NCI-H82 treated with DMSO at 0.1 percent for 48 hours (cell line): ENCODE measurements at regions not wholly inside any gene's neighbourhood (a gene's known extent, or its start where the extent isn't known, plus 50 kb on each side); places are given as distances from the start of the nearest gene placed in this dataset.

Experiments
- DNase-seq: peaks from one replicate; lab custom pipeline; 2025; ENCODE audit not compliant: unreplicated experiment; lab: John Stamatoyannopoulos, UW

DNA sequence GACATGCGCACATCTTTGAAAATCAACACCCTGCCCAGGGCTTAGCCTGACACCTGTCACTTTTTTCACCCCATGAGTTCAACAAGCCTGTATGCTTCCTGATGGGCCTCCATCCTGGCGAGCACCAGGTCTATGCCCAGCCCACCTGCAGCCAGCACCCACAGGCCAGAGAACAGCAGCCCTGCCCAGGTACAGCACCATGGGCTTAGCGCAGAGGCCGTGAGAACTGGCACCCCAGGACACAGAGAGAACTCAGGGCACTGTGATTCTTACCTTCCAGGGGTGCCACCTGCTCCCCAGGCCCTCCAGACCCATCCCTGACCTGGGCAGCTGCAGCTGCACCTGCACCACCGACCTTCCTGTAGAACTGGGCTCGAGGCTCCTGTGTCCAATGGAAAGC, 536.6 kb downstream of the TCERG1L start:
- DNase-seq = no peak

DNA sequence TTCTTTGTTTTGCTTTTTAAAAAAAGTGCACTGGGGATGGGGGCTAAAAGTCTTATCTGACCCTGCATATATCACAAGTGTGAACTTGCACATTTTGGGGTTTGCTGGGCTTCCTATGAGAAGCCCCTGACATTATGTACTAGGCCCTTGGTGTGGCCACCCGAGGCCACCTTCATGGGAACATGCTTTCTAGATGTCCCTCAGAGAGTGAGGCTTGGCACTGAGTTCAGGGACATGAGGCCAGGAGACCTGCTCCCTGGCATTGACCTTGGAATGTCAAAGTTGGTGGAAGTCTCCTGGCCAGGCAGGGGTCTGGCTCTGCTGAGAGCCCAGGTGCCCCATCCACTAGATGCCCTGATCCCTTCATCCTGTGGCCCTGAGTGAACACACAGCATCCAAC, 536.2 kb downstream of the TCERG1L start:
- DNase-seq = no peak

DNA sequence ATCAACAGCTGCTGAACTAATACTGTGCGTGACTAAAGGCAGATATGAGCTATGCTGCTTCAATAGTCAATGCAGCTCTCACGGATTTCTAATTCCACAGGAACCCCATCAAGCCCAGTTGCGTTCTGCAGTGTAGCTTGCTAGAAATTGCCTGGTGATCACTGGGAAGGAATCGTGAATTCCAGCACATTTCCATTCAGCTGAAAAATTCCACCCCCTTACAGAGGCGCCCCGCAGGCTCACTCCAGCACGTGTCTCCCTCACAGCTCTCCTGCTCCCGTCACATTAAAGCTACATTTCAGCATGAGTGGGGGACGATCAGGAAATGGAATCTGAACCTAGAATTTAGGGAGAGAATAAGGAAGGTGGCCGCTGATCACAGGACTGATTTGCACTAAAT, 534.8 kb downstream of the TCERG1L start:
- DNase-seq = no peak

DNA sequence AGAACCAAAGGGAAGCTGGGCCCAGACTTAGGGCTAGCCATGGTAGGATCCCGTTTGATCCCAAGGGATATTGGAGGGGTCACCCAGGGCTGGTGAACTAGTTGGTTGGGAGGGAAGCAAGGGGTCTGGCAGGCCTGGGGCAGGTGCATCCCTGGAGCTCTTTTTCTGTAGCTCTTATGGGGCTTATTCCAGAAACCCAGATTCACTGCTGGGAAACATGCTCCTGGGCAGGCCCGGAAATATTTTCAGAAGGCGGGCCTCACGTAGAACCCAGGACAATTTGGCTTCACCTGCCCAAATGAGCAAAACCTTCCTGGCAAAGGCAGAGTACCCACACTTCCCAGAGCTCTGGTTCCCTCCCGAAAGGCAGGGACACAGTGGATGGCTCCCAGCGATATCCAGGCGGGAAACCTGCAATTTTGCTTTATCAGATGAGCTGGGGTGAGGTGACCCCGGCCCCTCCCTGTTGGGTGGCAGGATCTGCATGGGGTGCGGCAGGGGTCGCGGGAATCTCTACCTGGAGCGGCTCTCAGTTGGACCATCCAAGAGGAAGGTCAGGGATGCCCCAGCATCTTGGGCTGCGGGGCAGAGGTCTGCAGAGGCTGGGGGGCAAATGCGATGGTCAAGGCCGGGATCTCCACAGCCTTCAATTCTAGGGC, 533.9 kb downstream of the TCERG1L start:
- DNase-seq = no peak

DNA sequence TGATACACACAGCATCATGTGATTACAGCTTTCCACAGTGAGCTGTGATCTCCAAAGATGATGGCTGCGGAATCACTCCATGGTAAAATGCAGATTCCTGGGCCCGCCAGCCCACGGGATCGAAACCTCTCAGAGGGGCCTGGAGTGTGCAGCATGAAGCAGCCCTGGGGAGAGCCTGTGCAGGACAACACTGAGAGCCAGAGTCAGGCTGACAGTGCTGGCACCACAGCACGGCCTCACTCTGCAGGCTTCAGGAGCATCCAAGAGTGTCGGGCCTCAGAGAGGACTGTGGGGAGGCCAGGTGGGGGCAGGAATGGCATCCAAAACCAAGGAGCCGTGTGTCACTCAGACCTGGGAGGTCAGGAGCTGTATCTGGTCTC, 533.4 kb downstream of the TCERG1L start:
- DNase-seq = no peak

DNA sequence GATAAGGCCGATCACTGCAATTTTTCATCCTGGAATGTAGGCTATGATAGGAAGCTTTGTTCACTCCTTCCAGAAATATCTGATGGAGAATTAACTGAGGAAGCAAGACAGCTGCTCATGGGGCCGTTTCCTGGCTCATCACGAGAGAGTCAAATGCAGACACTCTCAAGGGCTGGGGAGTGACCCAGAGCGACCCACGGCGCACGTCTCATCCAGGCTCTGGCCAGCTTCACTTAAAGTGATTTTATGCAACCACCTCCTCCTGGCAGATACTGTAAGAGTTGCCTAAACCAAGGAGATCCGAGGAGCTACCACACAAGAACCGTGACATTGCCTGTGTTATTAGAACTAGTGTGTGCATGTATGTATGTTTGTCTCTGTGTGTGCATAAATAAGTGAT, 530.8 kb downstream of the TCERG1L start:
- DNase-seq = no peak

DNA sequence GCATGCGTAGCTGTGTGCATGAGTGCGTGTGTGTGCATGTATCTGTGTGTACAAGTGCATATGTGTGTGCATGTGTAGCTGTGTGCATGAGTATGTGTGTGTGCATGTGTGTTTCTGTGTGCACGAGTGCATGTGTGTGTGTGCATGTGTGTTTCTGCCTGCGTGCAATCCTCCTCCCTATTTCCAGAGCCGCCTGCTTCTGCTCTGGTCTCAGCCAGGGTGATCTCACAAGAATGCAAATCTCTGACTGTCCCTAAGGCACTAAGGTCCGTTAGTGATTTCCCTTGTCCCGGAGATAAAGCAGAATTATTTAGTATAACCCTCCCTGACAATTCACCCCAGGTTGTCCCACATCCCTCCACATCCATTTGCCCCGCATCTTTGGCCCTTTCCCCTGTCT, 530.3 kb downstream of the TCERG1L start:
- no peak for DNase-seq

DNA sequence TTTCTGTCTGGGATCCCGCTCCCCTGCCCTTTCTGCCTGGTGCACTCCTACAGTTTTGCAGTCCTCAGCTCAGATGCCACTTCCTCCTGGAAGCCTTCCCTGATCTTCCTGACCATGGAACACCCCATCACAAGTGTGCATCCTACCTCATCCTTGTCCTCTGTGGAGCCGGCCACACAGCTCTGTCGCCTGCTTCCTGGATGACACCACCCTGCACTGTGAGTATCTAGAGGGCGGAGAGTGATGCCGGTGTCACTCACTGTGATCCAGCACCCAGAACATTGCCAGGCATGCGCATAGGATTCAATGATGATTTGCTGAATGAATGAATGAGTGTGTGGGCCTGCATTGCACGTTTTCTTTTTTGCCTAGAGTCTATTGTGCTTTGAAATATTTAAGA, 529.9 kb downstream of the TCERG1L start:
- DNase-seq = no peak

DNA sequence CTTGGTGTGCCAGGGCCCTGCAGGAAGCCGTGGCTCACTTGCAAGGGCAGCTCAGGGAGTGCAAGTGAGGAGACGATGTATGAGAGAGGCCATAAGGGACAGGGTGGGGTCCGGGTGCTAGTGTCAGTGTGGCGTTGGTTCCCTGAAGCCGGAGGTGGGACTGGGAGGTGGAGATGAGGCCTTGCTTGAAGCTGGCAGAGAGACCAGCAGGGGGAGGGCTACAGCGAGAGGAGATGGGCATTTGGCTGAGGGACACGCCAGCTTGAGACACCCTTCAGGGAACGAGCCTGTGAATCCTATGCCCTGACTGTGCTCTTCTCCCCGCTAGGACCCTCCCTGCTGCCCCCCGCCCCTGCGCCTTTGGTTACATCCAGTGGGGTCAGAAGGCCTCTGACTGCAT, 529.1 kb downstream of the TCERG1L start:
- DNase-seq = no peak

DNA sequence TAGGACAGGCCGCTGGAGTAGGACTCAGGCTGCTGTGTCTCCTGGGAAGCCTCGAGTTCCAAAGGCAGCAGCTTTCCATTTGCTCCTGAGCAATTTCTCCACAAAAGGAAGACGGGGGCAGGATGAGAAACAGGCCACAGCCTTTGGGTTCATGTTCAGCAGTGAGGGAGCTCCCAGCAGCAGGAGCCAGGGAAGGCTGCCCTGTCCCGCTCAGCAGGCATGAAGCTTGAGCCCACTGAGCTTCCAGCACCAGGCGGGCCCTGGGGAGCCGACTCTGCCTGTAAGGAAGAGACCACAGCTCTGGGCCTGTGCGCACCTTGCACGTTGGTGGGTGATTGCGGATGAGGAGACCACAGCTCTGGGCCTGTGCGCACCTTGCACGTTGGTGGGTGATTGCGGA, 527.2 kb downstream of the TCERG1L start:
- no peak for DNase-seq

DNA sequence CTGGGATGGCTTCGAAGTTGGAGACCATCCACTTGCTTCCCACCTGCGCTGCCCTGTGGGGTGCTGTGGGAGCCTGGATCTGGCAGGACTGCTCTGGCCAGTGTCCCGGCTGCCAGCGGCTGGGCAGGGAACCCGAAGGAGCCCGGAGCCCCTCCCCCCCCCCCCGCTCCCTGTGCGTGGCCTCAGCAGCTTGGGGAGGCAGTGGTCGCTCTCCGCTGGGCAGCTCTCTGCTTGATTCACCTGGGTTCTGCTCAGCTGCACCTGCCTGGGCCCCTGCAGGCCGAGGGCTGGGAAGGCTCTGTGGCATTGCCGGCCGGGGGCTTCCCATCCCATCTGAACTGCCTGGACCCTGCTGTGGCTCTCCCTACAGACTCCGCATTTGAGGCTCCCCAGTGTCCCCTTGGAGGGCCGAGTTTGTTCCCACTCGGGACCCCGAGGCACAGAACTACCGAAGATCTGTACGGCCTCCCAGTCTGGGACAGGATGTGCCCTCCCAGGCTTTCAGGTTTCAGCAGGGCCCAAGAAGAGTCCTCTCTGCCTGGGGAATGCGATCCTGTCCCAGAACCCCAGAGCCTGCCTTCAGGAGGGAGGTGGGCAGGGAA, 525.1 kb downstream of the TCERG1L start:
- no peak for DNase-seq

DNA sequence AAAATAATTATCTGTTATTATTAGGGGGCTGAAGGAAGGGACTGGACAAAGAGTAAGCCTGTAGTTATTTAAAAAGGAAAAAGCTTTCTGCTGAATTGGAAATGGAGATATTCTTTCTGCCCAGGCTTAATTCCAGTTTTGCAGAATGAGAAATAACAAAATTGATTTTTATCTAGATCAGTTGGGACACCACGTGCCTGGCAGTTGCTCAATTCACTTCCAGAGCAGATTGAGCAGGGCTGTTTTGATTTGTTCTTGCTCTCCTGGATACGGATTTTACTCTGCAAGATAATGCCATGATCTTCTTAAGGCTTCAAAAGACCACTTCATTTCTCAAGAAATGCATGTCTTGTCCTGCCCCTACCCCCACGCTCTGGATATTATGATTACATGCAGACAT, 524.3 kb downstream of the TCERG1L start:
- DNase-seq = no peak

DNA sequence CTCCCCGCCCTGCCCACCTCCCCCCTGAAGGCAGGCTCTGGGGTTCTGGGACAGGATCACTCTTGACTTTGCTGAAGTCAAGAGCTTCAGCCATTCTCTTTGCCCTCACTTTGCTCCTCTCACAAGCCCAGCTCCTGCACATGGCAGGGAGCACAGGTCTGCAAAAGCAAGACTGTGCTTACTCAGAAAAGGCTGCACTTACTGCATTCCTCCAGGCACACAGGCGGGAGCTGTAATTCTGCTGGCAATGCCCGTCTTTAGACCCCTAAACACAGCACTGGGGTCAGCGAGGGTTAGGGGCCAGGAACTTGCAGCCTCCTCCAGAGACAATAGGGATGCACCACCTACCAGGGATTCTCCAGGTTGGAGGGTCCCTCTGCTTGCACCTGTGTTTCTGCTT, 523.7 kb downstream of the TCERG1L start:
- DNase-seq = no peak

DNA sequence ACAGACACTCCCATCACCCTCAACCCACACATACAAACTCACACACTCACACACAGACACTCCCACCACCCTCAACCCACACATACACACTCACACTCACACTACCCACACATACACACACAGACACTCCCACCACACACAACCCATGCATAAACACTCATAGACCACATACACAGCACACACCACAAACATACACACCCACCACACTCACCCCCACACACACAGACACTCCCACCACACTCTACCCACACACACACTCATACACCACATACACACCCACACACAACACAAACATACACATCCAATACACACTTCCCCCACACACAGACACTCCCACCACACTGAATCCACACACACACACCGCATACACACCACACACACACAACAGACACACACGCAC, 521.2 kb downstream of the TCERG1L start:
- DNase-seq = no peak

DNA sequence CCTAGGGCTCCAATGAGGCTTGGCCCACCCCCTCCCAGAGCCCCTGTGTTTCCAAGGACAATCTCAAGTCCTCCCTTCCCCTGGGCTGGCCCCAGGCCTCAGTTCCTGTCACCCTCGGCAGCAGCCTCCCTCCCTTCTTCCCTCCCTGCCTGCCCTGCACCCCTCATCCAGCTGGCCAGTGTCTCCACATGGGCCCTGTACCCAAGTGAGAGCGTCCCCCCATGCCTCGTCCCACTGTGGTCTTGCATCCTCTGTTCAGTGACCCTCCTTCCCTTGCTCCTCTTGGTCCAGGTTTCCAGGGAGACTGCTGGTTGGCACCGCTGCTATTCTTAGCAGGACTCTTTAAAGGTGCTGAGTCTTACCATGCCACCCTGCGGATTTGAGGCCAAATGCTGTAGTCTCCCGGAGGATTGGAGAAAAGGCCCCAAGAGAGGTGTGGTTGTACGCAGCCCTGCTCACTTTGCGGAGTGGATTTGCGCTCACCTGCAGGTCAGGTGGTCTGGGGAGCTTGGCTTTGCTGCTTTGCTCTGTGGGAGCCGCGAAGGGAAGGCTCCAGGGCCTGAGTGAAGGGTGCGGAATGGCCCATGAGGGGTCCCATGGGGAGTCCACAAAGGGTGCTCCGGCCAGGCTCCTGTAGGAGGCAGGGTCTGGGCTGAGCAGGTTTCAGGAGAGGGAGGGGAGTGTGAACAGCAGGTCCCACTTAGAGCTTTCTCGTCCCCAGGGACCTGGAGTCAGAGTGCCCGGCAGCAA, 519.2 kb downstream of the TCERG1L start:
- DNase-seq = no peak

DNA sequence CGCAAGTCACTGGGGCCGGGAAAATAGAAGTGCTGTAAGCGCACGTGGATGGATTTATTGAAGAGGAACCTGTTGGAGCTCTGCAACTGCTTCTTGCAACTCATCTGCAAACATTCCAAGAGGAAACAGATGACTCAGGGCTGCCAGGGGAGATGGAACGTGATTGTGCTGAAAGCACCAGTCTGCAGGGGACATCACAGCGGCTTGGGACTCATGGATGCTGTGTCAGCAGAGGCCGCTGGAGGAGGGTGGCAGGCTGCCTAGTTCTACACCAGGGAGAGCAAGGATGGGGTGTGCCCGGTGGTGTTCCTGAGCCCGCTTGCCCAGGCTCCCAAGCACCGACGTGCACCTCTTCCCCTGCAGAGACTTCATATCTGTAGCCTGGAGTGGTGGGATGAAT, 515.7 kb downstream of the TCERG1L start:
- no peak for DNase-seq

DNA sequence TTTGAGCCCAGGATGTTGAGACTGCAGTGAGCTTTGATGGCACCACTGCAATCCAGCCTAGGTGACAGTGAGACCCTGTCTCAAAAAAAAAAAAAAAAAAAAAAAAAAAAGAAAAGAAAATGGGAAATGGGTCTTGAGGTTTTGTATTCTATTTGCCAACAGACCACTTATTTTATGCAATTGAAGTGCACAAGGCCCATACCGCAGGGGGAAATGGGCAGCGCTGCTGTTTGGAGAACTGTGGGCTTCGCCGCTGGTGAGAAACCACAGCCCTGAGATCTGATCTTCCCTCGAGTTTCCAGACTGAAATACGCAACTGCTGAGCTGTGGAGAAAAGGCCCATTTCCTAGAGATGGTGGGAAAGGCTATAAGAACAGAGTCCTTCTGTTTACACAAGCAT, 512.0 kb downstream of the TCERG1L start:
- no peak for DNase-seq

DNA sequence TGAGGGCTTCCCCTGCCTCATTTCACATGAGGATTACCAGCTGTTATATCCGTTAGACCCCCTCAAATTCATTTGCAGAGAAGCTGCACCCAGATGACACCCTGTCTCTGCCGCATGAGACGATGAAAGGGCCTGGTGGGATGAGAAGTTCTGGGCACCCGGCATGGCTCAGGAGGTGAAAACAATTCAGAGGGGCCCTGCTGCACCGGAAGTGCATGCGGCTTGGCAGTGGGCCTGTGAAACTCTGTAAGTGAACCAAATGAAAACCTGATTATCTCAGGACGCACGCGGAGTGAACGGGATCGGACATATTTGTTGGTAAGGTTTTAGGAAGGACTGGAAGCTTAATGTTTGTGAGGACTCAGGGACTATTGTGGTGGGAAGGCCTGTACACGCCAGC, 511.2 kb downstream of the TCERG1L start:
- DNase-seq = no peak

DNA sequence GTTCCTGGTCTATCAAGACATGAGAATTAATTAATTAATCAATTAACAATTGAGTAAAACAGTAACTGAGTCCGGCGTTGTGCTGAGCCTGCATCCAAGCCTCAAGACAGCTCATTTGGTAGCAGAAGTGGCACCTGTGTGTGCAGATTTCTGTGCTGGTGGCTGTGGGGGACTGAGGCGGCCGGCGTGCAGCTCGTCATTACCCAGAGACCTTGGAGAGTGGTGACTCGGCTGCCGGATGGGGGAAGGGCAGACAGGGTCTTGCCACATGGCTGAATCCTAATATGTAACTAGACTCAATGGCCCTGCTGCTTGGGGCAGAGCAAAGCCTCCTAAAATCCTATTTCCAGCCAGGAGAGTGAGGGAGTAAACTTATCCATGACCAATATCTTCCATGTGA, 510.2 kb downstream of the TCERG1L start:
- DNase-seq = no peak

DNA sequence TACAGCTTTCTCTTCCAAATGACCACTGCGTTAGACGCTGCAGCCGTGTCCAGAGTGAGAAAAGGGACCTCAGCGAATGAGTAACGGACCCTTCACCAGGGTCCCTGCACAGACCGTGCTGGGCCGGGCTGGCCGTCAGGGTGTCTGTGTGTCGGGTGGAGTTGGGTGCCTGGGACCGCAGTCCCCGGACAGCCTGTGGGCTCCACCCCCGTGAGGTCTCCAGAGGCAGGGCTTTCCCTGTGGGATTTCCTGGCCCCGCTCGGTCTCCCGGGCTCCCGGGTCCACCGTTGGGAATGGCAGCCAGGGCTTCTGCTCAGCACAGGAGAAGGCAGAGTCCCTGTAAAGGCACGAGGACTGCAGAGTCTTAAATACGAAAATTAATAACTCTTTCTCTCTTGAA, 509.7 kb downstream of the TCERG1L start:
- no peak for DNase-seq

DNA sequence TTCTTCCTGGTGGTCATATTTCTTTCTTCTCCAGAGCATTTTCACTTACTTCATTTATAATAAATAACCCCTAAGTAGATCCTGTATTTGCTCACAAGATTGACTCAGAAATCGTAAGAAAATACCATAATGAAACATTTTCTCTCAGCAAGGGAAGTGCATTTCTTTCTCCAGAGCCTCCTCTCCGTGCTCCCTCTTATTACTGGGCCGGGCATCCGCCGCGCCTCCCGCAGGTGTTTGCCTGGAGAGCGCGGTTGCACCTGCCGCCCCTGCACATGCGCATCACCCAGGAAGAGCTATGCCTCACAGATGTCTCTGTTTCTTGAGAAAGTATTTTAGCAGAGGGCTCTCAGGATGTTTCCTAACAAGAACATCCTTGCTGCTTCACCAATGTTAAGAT, 509.2 kb downstream of the TCERG1L start:
- DNase-seq = no peak

DNA sequence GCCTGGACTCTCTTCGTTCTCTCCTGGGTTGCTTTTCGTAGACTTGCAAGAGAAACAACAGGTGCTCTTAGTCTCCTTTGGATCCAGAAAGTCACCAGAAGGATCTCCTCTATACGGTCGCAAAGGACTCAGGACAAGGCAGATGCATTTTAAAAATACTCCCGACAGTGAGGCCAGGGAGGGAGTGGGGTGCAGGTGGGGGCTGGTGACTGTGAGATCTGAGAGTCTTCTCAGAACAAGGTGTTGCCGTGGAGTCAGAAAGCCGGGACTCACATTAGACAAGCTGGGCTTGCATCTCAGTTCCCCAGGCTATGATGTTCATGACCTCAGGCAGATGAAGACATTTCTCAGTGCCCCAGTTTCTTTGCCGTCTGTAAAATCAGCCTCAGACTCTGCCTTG, 507.2 kb downstream of the TCERG1L start:
- DNase-seq = no peak
